ENCODE measurements at regions not wholly inside any gene's neighbourhood (a gene's known extent, or its start where the extent isn't known, plus 50 kb on each side); places are given as distances from the start of the nearest gene placed in this dataset.

GRCh38 chr12:19855851-19856250 lies 416.6 kb downstream of the AEBP2 start:
- DNase-seq: no peak

- no peak for DNase-seq
These were observed 417.1 kb downstream of the AEBP2 start for GRCh38 chr12:19856389-19856788.

- DNase-seq: no peak
These were observed 417.9 kb downstream of the AEBP2 start for GRCh38 chr12:19857204-19857603.

- DNase-seq: peak in 1 of 56 donors; percentile 3
These were observed 427.9 kb downstream of the AEBP2 start for GRCh38 chr12:19867151-19867550.

- DNase-seq: no peak
These were observed 428.7 kb downstream of the AEBP2 start for GRCh38 chr12:19867970-19868369.

- DNase-seq: no peak
These were observed 430.1 kb downstream of the AEBP2 start for GRCh38 chr12:19869413-19869812.

- DNase-seq: peak in 2 of 56 donors; percentile 1 to 30
These were observed 433.6 kb downstream of the AEBP2 start for GRCh38 chr12:19872621-19873540.

- DNase-seq: no peak
These were observed 440.8 kb downstream of the AEBP2 start for GRCh38 chr12:19880076-19880475.

- no peak for DNase-seq
These were observed 441.4 kb downstream of the AEBP2 start for GRCh38 chr12:19880721-19881120.

GRCh38 chr12:19882346-19882745 lies 443.1 kb downstream of the AEBP2 start:
- no peak for DNase-seq

GRCh38 chr12:19884021-19884492 lies 444.8 kb downstream of the AEBP2 start:
- no peak for DNase-seq

- no peak for DNase-seq
These were observed 446.0 kb downstream of the AEBP2 start for GRCh38 chr12:19885093-19885812.

- DNase-seq: no peak
These were observed 446.8 kb downstream of the AEBP2 start for GRCh38 chr12:19886065-19886464.

- DNase-seq: no peak
These were observed 447.4 kb downstream of the AEBP2 start for GRCh38 chr12:19886639-19887064.

- no peak for DNase-seq
These were observed 450.7 kb downstream of the AEBP2 start for GRCh38 chr12:19890024-19890423.

GRCh38 chr12:19891936-19892591 lies 452.8 kb downstream of the AEBP2 start:
- no peak for DNase-seq

- no peak for DNase-seq
These were observed 454.2 kb downstream of the AEBP2 start for GRCh38 chr12:19893514-19893913.

GRCh38 chr12:19894050-19894449 lies 454.8 kb downstream of the AEBP2 start:
- DNase-seq: no peak

GRCh38 chr12:19894803-19895202 lies 455.5 kb downstream of the AEBP2 start:
- DNase-seq: no peak

GRCh38 chr12:19895246-19896020 lies 456.1 kb downstream of the AEBP2 start:
- no peak for DNase-seq

GRCh38 chr12:19896041-19896440 lies 456.7 kb downstream of the AEBP2 start:
- DNase-seq: no peak

All from amygdala (tissue), 56 donors.